Adrenal gland (tissue), 5 donors: ENCODE measurements at regions not wholly inside any gene's neighbourhood (a gene's known extent, or its start where the extent isn't known, plus 50 kb on each side); places are given as distances from the start of the nearest gene placed in this dataset.

Experiments used
- CTCF ChIP-seq, 6 experiments: fragments of 450-650 bp in 4 of 6; fragments of 200-600 bp in 2 of 6; sonication (generic) in 1 of 6; IDR thresholded peaks; 1 replicate in 5 of 6; 2 replicates in 1 of 6; pipeline versions ENCODE4 v1.5.1 to v1.8.0; 2016 to 2021; ENCODE audit warnings: antibody characterized with exemption in 6 of 6, mild to moderate bottlenecking in 2 of 6, moderate library complexity in 1 of 6
- POLR2A ChIP-seq, 2 donors: fragments of 450-650 bp; IDR thresholded peaks; one replicate each; pipeline ENCODE4 v1.6.1; 2017; ENCODE audit warnings: antibody characterized with exemption in 2 of 2, mild to moderate bottlenecking in 2 of 2, moderate library complexity in 1 of 2
- donor health status: DM: no; HTN: no; CAD: no.

- TF ChIP-seq CTCF (IDR thresholded peaks at IDR 0.05) (no peak), POLR2A (IDR thresholded peaks at IDR 0.05) (no peak)
Observed at GRCh38 chr16:51464996-51465395, 313.9 kb upstream of the SALL1 start.
